ENCODE measurements at regions not wholly inside any gene's neighbourhood (a gene's known extent, or its start where the extent isn't known, plus 50 kb on each side); places are given as distances from the start of the nearest gene placed in this dataset.

GRCh38 chr13:22286338-22286737, 615.5 kb downstream of the FGF9 start:
- Histone ChIP-seq H4K5ac (ENCODE audit: low read depth, low read length) (no peak overlapping the region), H4K91ac (ENCODE audit: insufficient read depth, low read depth, low read length) (no peak overlapping the region), H3K4me2 (ENCODE audit: low read depth, low read length) (no peak overlapping the region), H2AK5ac (ENCODE audit: low read depth, low read length) (no peak overlapping the region), H3K79me1 (ENCODE audit: low read depth in 1 of 2, low read length in 2 of 2) (no peaks in the 10 kb centered on the region), H3K56ac (ENCODE audit: extremely low read depth, insufficient read depth, low read length) (no peak overlapping the region), H2BK20ac (ENCODE audit: low read depth, low read length) (no peak overlapping the region), H3K18ac (ENCODE audit: low read depth, low read length) (no peak overlapping the region), H3K9me1 (ENCODE audit: insufficient read depth, low read length) (no peaks in the 10 kb centered on the region), H3K27me3 (ENCODE audit: control insufficient read depth, insufficient read depth, low read length) (no peaks in the 10 kb centered on the region; the same call in 1 of the 2 replicates), H2BK120ac (ENCODE audit: low read depth, low read length) (no peak overlapping the region), H2BK15ac (ENCODE audit: low read depth, low read length) (no peak overlapping the region), H4K8ac (ENCODE audit: low read depth in 2 of 2, low read length in 2 of 2) (no peak overlapping the region), H4K20me1 (ENCODE audit: insufficient read depth, low read length) (no peaks in the 10 kb centered on the region), H3K23ac (ENCODE audit: low read depth, low read length) (no peak overlapping the region), H3K4ac (ENCODE audit: low read depth, low read length) (no peak overlapping the region), H2AK9ac (replicated peaks; ENCODE audit: low read depth, low read length, poor library complexity) (no peak overlapping the region), H3K36me3 (ENCODE audit: control insufficient read depth, insufficient read depth, low read length) (no peaks in the 10 kb centered on the region), H2BK5ac (ENCODE audit: low read depth, low read length, poor library complexity, severe bottlenecking) (no peak overlapping the region), H3K9ac (ENCODE audit: low read depth, low read length) (no peak overlapping the region), H2AFZ (replicated peaks; ENCODE audit: low read length, poor library complexity) (no peak overlapping the region), H3K9me3 (ENCODE audit: control insufficient read depth, insufficient read depth, low read length) (no peaks in the 10 kb centered on the region), H3K27ac (ENCODE audit: insufficient read depth, low read length) (no peak overlapping the region), H3K4me1 (ENCODE audit: control insufficient read depth, insufficient read depth, low read length) (no peaks in the 10 kb centered on the region), H3K4me3 (ENCODE audit: insufficient read depth, low read depth, low read length) (no peak overlapping the region), H3K14ac (replicated peaks; ENCODE audit: low read depth, low read length) (no peak overlapping the region)
- no peak for TF ChIP-seq SMC3 (IDR thresholded peaks at IDR 0.05; ENCODE audit: low read depth, low read length)
- dilution Hi-C loops (cut with HindIII; ENCODE audit: low sequenced_read_pairs, unreplicated experiment) (no loop called here), in situ Hi-C loops (cut with MboI; ENCODE audit: low sequenced_read_pairs) (no loop called here), intact Hi-C loops (cut with micrococcal nuclease) (no loop called here)
- POLR2A ChIA-PET (ENCODE audit: unreplicated experiment): no interaction called here
- BruUV-seq (replicated peaks): no TSS peak
- DNase-seq (no peak), ATAC-seq (ENCODE audit: low read depth) (no peak)
- WGBS, 2 experiments (ENCODE audit: extremely low coverage in 2 of 2, insufficient read length in 1 of 2): 40% methylated on average over 1 of the region's 4 CpGs; no CpG with 5 or more reads in 1 of the 2 experiments
- CTCF ChIA-PET: interaction anchor here (0.6 to 1.2 kb wide), 2 partner anchors 533 to 610 kb away, joined by 3 to 4 read pairs; no protein-coding TSS in a partner anchor
